NB4 (cell line): ENCODE measurements at regions not wholly inside any gene's neighbourhood (a gene's known extent, or its start where the extent isn't known, plus 50 kb on each side); places are given as distances from the start of the nearest gene placed in this dataset.

ENCODE experiments used
- POLR2A ChIP-seq: IDR thresholded peaks from 2 replicates; pipeline ENCODE4 v1.6.1; 2011; ENCODE audit warnings: mild to moderate bottlenecking; ENCODE audit not compliant: insufficient read length; ENCODE audit errors: extremely low read depth
- TF ChIP-seq, protein P1 (sequence below): IDR thresholded peaks from one replicate; pipeline ENCODE4 v1.5.1; 2012; ENCODE audit warnings: low read depth, low read length
- TF ChIP-seq, protein P2 (sequence below): IDR thresholded peaks from 2 replicates; pipeline ENCODE4 v1.6.1; 2011; ENCODE audit warnings: low read depth, low read length

DNA sequence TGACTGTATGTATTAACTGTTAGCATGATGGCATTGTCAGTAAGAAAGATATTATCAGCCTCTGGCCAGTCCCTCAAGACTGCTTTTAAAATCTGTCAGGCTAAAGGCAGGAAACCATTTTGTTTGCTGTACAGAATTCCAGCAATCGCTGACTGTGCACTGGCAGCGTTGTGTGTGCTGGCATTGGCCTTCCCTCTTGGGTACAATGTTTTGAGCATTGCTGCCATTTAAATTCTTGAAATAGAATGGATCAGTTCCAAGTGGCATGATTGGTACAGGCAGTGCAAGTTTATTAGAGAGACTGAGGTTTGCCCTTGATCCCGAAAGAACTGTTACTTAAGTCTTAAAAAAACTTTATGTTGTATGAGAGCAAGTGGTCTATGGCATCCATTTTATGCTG is 788.7 kb downstream of the OTOL1 start:
- no peak for TF ChIP-seq POLR2A
- TF ChIP-seq, protein P1, sequence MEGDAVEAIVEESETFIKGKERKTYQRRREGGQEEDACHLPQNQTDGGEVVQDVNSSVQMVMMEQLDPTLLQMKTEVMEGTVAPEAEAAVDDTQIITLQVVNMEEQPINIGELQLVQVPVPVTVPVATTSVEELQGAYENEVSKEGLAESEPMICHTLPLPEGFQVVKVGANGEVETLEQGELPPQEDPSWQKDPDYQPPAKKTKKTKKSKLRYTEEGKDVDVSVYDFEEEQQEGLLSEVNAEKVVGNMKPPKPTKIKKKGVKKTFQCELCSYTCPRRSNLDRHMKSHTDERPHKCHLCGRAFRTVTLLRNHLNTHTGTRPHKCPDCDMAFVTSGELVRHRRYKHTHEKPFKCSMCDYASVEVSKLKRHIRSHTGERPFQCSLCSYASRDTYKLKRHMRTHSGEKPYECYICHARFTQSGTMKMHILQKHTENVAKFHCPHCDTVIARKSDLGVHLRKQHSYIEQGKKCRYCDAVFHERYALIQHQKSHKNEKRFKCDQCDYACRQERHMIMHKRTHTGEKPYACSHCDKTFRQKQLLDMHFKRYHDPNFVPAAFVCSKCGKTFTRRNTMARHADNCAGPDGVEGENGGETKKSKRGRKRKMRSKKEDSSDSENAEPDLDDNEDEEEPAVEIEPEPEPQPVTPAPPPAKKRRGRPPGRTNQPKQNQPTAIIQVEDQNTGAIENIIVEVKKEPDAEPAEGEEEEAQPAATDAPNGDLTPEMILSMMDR, result no peak
- TF ChIP-seq, protein P2, sequence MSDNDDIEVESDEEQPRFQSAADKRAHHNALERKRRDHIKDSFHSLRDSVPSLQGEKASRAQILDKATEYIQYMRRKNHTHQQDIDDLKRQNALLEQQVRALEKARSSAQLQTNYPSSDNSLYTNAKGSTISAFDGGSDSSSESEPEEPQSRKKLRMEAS, result no peak
